SK-N-SH (cell line): ENCODE measurements at regions not wholly inside any gene's neighbourhood (a gene's known extent, or its start where the extent isn't known, plus 50 kb on each side); places are given as distances from the start of the nearest gene placed in this dataset.

Experiments
- CTCF ChIA-PET: fragments of 300-600, 350-600 bp; formaldehyde crosslinking; extraction: SDS; loops from one replicate; lab custom pipeline; 2021; lab: Yijun Ruan, JAX
- POLR2A ChIA-PET: fragments of 350-600 bp; sonication (Branson Sonifier 250); formaldehyde crosslinking; extraction: SDS; loops from one replicate; lab custom pipeline; 2020; ENCODE audit warnings: antibody characterized with exemption, inconsistent platforms; lab: Yijun Ruan, JAX
- DNase-seq: peaks from one replicate; pipeline ENCODE4 v3.0.0; 2012
- H2AFZ ChIP-seq: fragments of 200-600 bp; sonication (generic); 2 replicates; pipeline ENCODE4 v1.8.1; 2016; ENCODE audit warnings: antibody characterized with exemption, mild to moderate bottlenecking, low read depth
- H3F3A ChIP-seq: fragments of 200-600 bp; sonication (generic); replicated peaks from 2 replicates; pipeline ENCODE3; 2016; ENCODE audit warnings: antibody characterized with exemption, mild to moderate bottlenecking; ENCODE audit not compliant: insufficient read depth
- H3K27ac ChIP-seq, 2 experiments: fragments of 200-500 bp in 1 of 2; fragments of 200-600 bp in 1 of 2; sonication (Bioruptor generic) in 1 of 2; sonication (generic), shearing (Covaris generic) in 1 of 2; 2 replicates each; pipeline versions ENCODE4 v1.5.1 to v1.6.1; 2014 to 2016; ENCODE audit warnings: low read depth in 2 of 2, inconsistent platforms in 1 of 2, low read length in 1 of 2, mild to moderate bottlenecking in 1 of 2, mixed read lengths in 1 of 2
- H3K27me3 ChIP-seq: fragments of 200-600 bp; sonication (generic), shearing (Covaris generic); 2 replicates; pipeline ENCODE4 v1.6.1; 2016; ENCODE audit warnings: mixed run types; ENCODE audit not compliant: insufficient read depth
- H3K36me3 ChIP-seq, 2 experiments: fragments of 200-500 bp in 1 of 2; fragments of 200-600 bp in 1 of 2; sonication (Bioruptor generic) in 1 of 2; sonication (generic) in 1 of 2; replicated peaks in 1 of 2; 2 replicates each; pipeline versions ENCODE3 to v1.5.1; 2014 to 2016; ENCODE audit warnings: low read length in 1 of 2, mild to moderate bottlenecking in 1 of 2; ENCODE audit not compliant: insufficient read depth in 2 of 2, control insufficient read depth in 1 of 2
- H3K4me1 ChIP-seq, 2 experiments: fragments of 200-500 bp in 1 of 2; fragments of 200-600 bp in 1 of 2; sonication (Bioruptor generic) in 1 of 2; sonication (generic), shearing (Covaris generic) in 1 of 2; 2 replicates each; pipeline versions ENCODE4 v1.5.1 to v1.6.1; 2014 to 2016; ENCODE audit warnings: low read depth in 1 of 2, low read length in 1 of 2, mixed run types in 1 of 2; ENCODE audit not compliant: insufficient read depth in 2 of 2, control insufficient read depth in 1 of 2
- H3K4me2 ChIP-seq: fragments of 200-600 bp; sonication (generic), shearing (Covaris generic); 2 replicates; pipeline ENCODE4 v1.6.1; 2017; ENCODE audit warnings: mixed run types
- H3K4me3 ChIP-seq, 2 experiments: fragments of 200-500 bp in 1 of 2; fragments of 200-600 bp in 1 of 2; sonication (Bioruptor generic) in 1 of 2; sonication (generic), shearing (Covaris generic) in 1 of 2; 2 replicates each; pipeline versions ENCODE4 v1.5.1 to v1.8.1; 2014 to 2016; ENCODE audit warnings: low read depth in 2 of 2, inconsistent platforms in 1 of 2, low read length in 1 of 2, mild to moderate bottlenecking in 1 of 2, mixed read lengths in 1 of 2, moderate library complexity in 1 of 2
- H3K79me2 ChIP-seq: fragments of 200-600 bp; sonication (generic); 2 replicates; pipeline ENCODE4 v1.8.1; 2017; ENCODE audit warnings: mild to moderate bottlenecking; ENCODE audit not compliant: insufficient read depth
- H3K9ac ChIP-seq: fragments of 200-600 bp; sonication (generic); 2 replicates; pipeline ENCODE4 v1.6.1; 2017; ENCODE audit warnings: mixed run types
- H3K9me2 ChIP-seq: fragments of 200-600 bp; sonication (generic); 2 replicates; pipeline ENCODE4 v1.6.1; 2017; ENCODE audit warnings: mixed run types
- H3K9me3 ChIP-seq: fragments of 200-600 bp; sonication (generic); 2 replicates; pipeline ENCODE4 v1.6.1; 2017; ENCODE audit warnings: mixed run types, mild to moderate bottlenecking, moderate library complexity
- H4K20me1 ChIP-seq: fragments of 200-600 bp; sonication (generic); 2 replicates; pipeline ENCODE4 v1.6.1; 2017; ENCODE audit warnings: mild to moderate bottlenecking, mixed run types; ENCODE audit not compliant: insufficient read depth
- CHD2 ChIP-seq: fragments of 150-350 bp; IDR thresholded peaks from 2 replicates; pipeline ENCODE4 v1.6.1; 2018; ENCODE audit warnings: low read length; ENCODE audit not compliant: partially characterized antibody
- ELF1 ChIP-seq: IDR thresholded peaks from 2 replicates; pipeline ENCODE4 v1.4.0; 2012
- EP300 ChIP-seq, 2 experiments: IDR thresholded peaks; 2 replicates each; pipeline versions ENCODE4 v1.4.0 to v1.6.1; 2012; ENCODE audit warnings: borderline replicate concordance in 1 of 2, low read depth in 1 of 2, low read length in 1 of 2
- EZH2phosphoT487 ChIP-seq: fragments of 200-600 bp; sonication (generic); IDR thresholded peaks from 2 replicates; pipeline ENCODE4 v1.6.1; 2017; ENCODE audit warnings: low read depth, mixed run types, mild to moderate bottlenecking, antibody characterized with exemption, moderate library complexity, borderline replicate concordance
- FOSL2 ChIP-seq: IDR thresholded peaks from 2 replicates; pipeline ENCODE4 v1.4.0; 2012; ENCODE audit warnings: low read depth, mild to moderate bottlenecking, moderate library complexity, borderline replicate concordance
- GABPA ChIP-seq: IDR thresholded peaks from 2 replicates; pipeline ENCODE4 v1.4.0; 2012; ENCODE audit warnings: low read depth, mild to moderate bottlenecking
- IRF3 ChIP-seq: fragments of 150-350 bp; IDR thresholded peaks from 2 replicates; pipeline ENCODE4 v1.6.1; 2016; ENCODE audit warnings: mild to moderate bottlenecking, low read depth, low read length
- JUND ChIP-seq: IDR thresholded peaks from 2 replicates; pipeline ENCODE4 v1.4.0; 2012
- MAX ChIP-seq: IDR thresholded peaks from 2 replicates; pipeline ENCODE4 v1.4.0; 2012; ENCODE audit warnings: low read depth
- MEF2A ChIP-seq: IDR thresholded peaks from 2 replicates; pipeline ENCODE4 v1.4.0; 2012; ENCODE audit warnings: low read depth, borderline replicate concordance
- MXI1 ChIP-seq: IDR thresholded peaks from 2 replicates; pipeline ENCODE4 v1.6.1; 2012; ENCODE audit warnings: mild to moderate bottlenecking, low read depth, low read length, improper control_type of control experiment
- NFIC ChIP-seq: IDR thresholded peaks from 2 replicates; pipeline ENCODE4 v1.4.0; 2012; ENCODE audit warnings: borderline replicate concordance
- NRF1 ChIP-seq: IDR thresholded peaks from 2 replicates; pipeline ENCODE4 v1.6.1; 2012; ENCODE audit warnings: low read depth, mild to moderate bottlenecking, low read length
- PBX3 ChIP-seq: IDR thresholded peaks from 2 replicates; pipeline ENCODE4; 2012
- POLR2AphosphoS5 ChIP-seq: IDR thresholded peaks from 2 replicates; pipeline ENCODE4 v1.6.1; 2012; ENCODE audit warnings: low read depth, low read length
- RAD21 ChIP-seq: IDR thresholded peaks from 2 replicates; pipeline ENCODE4 v1.6.1; 2012; ENCODE audit warnings: mild to moderate bottlenecking, low read length
- RCOR1 ChIP-seq: fragments of 150-350 bp; IDR thresholded peaks from 2 replicates; pipeline ENCODE4 v1.6.1; 2017; ENCODE audit warnings: antibody characterized with exemption, low read length
- SIN3A ChIP-seq: IDR thresholded peaks from 2 replicates; pipeline ENCODE4 v1.6.1; 2012; ENCODE audit warnings: low read depth, mild to moderate bottlenecking, low read length, moderate library complexity, borderline replicate concordance
- TAF1 ChIP-seq: IDR thresholded peaks from 2 replicates; pipeline ENCODE4 v1.6.1; 2012; ENCODE audit warnings: low read depth, mild to moderate bottlenecking, low read length, moderate library complexity, borderline replicate concordance
- USF2 ChIP-seq: fragments of 150-350 bp; IDR thresholded peaks from 2 replicates; pipeline ENCODE4 v1.6.1; 2017; ENCODE audit warnings: antibody characterized with exemption, low read length, low read depth, borderline replicate concordance
- WGBS: methylation state at CpG from one replicate; pipeline ENCODE4 v1.1.6; 2017; ENCODE audit warnings: low lambda C conversion rate; 5-methylcytosine and 5-hydroxymethylcytosine counted together
- TF ChIP-seq, protein P1 (sequence below): IDR thresholded peaks from 2 replicates; pipeline ENCODE4 v1.4.0; 2012; ENCODE audit warnings: low read depth, borderline replicate concordance

- DNase-seq: no peak
- no peak overlapping the region for H3K9ac ChIP-seq
- no peak for TF ChIP-seq POLR2AphosphoS5
- TF ChIP-seq NRF1: no peak
- TF ChIP-seq SIN3A: no peak
- no peak for TF ChIP-seq EZH2phosphoT487
- no peak for TF ChIP-seq USF2
- no peak for TF ChIP-seq FOSL2
- TF ChIP-seq, protein P1, sequence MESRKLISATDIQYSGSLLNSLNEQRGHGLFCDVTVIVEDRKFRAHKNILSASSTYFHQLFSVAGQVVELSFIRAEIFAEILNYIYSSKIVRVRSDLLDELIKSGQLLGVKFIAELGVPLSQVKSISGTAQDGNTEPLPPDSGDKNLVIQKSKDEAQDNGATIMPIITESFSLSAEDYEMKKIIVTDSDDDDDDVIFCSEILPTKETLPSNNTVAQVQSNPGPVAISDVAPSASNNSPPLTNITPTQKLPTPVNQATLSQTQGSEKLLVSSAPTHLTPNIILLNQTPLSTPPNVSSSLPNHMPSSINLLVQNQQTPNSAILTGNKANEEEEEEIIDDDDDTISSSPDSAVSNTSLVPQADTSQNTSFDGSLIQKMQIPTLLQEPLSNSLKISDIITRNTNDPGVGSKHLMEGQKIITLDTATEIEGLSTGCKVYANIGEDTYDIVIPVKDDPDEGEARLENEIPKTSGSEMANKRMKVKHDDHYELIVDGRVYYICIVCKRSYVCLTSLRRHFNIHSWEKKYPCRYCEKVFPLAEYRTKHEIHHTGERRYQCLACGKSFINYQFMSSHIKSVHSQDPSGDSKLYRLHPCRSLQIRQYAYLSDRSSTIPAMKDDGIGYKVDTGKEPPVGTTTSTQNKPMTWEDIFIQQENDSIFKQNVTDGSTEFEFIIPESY: no peak
- no peak for TF ChIP-seq RAD21
- no peak for TF ChIP-seq JUND
- TF ChIP-seq MAX: no peak
- TF ChIP-seq GABPA: no peak
- TF ChIP-seq, all 33 proteins: peak for 0
- ChIA-PET CTCF (interaction anchor here (1.2 kb wide), 1 partner anchor 8 kb away, joined by 3 read pairs; no protein-coding TSS in a partner anchor), POLR2A (no interaction called here)
- Histone ChIP-seq H3F3A (no peaks in the 10 kb centered on the region), H3K36me3 (no peaks in the 10 kb centered on the region), H3K27me3 (no peaks in the 10 kb centered on the region), H3K9me2 (no peaks in the 10 kb centered on the region), H2AFZ (no peak overlapping the region), H3K27ac (no peak overlapping the region), H3K4me1 (peaks cover 0 to 5% of the 10 kb centered on the region in 2 experiments; a peak in 1 of 4 replicates), H3K79me2 (no peaks in the 10 kb centered on the region), H3K4me3 (no peak overlapping the region), H3K9me3 (no peaks in the 10 kb centered on the region), H4K20me1 (no peaks in the 10 kb centered on the region), H3K4me2 (no peak overlapping the region)
- 60% methylated on average over 14 of the region's 14 CpGs for WGBS
These were observed 84.1 kb downstream of the SNX5 start for GRCh38 chr20:17884307-17885003.

DNA sequence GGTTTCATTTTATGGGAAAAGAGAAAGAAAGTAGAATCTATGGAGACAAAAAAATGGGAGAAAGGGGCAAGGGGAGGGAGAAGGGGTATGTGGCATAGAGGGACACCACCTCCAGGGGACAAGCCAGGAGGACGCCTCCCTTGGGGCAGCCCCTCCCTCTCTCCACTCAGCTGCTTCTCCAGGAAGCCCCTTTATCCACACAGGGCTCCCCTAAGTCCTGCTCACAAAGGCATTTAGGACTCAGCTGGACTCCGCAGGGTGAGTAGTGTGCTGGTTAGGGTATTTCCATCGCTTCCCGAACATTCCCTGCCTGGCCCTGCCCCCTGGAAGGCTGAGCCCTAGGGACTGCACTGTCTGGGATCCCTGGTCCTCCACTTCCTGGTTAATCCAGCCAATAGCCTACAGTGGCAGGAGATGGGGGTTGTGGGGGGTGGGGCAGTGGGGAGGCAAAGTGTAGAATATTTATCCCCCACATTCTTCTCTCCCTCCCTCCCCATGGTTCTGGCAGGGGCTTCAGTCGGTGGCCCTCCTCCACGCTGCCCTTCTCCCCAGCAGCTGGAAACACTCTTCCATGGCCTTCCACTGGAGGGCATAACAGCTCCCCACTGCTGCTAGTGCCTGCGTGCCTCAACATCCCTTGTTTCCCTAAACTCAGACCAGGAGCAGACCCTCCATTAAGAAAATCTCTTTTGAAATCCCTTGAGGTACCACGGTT lies 84.8 kb downstream of the SNX5 start:
- 72% methylated on average over 5 of the region's 8 CpGs for WGBS
- no peaks in the 10 kb centered on the region for H3K9me3 ChIP-seq
- TF ChIP-seq TAF1 (no peak), PBX3 (no peak), RCOR1 (no peak), MXI1 (no peak), NFIC (no peak), CHD2 (no peak), MAX (no peak), EP300 (IDR thresholded peaks at IDR 0.05; ENCODE audit: borderline replicate concordance in 1 of 2, low read depth in 1 of 2, low read length in 1 of 2) (no peak), MEF2A (no peak), IRF3 (no peak), ELF1 (no peak), EZH2phosphoT487 (no peak)

More for the DNA sequence above, 84.8 kb downstream of the SNX5 start:
- no peaks in the 10 kb centered on the region for H4K20me1 ChIP-seq
- ChIA-PET CTCF (no interaction called here), POLR2A (no interaction called here)
- H3K4me1 ChIP-seq: peaks cover 0 to 5% of the 10 kb centered on the region in 2 experiments; a peak in 1 of 4 replicates
- no peaks in the 10 kb centered on the region for H3K79me2 ChIP-seq
- no peaks in the 10 kb centered on the region for H3K9me2 ChIP-seq
- H3K27me3 ChIP-seq: no peaks in the 10 kb centered on the region
- H3K36me3 ChIP-seq: no peaks in the 10 kb centered on the region
- no peak overlapping the region for H3K4me3 ChIP-seq
- DNase-seq: no peak
- no peak overlapping the region for H3K4me2 ChIP-seq
- no peaks in the 10 kb centered on the region for H3F3A ChIP-seq
- H3K27ac ChIP-seq: no peak overlapping the region
- no peak overlapping the region for H2AFZ ChIP-seq
- H3K9ac ChIP-seq: no peak overlapping the region
